ENCODE measurements at regions not wholly inside any gene's neighbourhood (a gene's known extent, or its start where the extent isn't known, plus 50 kb on each side); places are given as distances from the start of the nearest gene placed in this dataset.

- no peak for TF ChIP-seq MAFK (IDR thresholded peaks at IDR 0.05; ENCODE audit: low read depth, low read length)
Observed at GRCh38 chr9:14373336-14373666, 59.4 kb upstream of the NFIB start (continued).
